Body of pancreas (tissue), 4 donors: ENCODE measurements at regions not wholly inside any gene's neighbourhood (a gene's known extent, or its start where the extent isn't known, plus 50 kb on each side); places are given as distances from the start of the nearest gene placed in this dataset.
A peak's percentile ranks its signal among the peaks of the same experiment; 100 is the strongest.

Experiments
- CTCF ChIP-seq, 7 experiments: fragments of 450-650 bp in 4 of 7; fragments of 200-600 bp in 3 of 7; sonication (generic) in 3 of 7; IDR thresholded peaks; one replicate each; pipeline ENCODE4 v1.5.1; 2016 to 2019; ENCODE audit warnings: antibody characterized with exemption in 7 of 7
- POLR2A ChIP-seq, 3 donors: fragments of 450-650 bp; IDR thresholded peaks; one replicate each; pipeline ENCODE4 v1.6.1; 2016; ENCODE audit warnings: antibody characterized with exemption in 3 of 3, mild to moderate bottlenecking in 2 of 3

DNA sequence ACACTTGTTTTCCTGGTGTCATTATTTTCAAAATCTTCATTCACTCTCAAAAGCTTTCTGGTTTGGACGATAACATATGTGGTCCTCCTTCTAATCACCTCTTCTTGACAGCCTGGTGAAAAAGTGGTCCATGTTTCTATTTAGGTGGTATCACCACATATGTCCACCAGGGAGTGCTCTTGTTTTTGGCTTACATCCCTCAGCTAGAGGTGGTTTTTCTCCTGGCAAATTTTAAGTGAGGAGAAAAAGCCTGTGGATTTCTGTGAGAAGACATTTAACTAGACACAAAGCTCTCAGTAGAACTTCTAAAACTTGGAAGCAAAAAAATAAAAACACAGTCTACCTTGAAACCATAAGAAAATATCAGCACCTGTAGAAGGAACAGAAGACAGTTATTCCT, 58.0 kb upstream of the FRMPD4 start:
- TF ChIP-seq CTCF (IDR thresholded peaks at IDR 0.05) (peak in 6 of 7 experiments; percentile 12 to 55 (median 36)), POLR2A (IDR thresholded peaks at IDR 0.05) (no peak)
